HG03045 (cell line): ENCODE measurements at regions not wholly inside any gene's neighbourhood (a gene's known extent, or its start where the extent isn't known, plus 50 kb on each side); places are given as distances from the start of the nearest gene placed in this dataset.
"Not testable (repeated sequence)": the region's sequence is repeated elsewhere in the genome, so short reads cannot be mapped to it uniquely, and the experiment has no call there.

Experiments
- ATAC-seq: cut with Tn5 transposase; IDR thresholded peaks from one replicate; pipeline ENCODE4 v1.9.1; 2021; ENCODE audit warnings: mild to moderate bottlenecking, moderate library complexity; ENCODE audit not compliant: unreplicated experiment

- ATAC-seq, result no peak
Observed at GRCh38 chr7:69419934-69420333, 178.3 kb upstream of the AUTS2 start.

- no peak for ATAC-seq
Observed at GRCh38 chr7:69422574-69422985, 175.7 kb upstream of the AUTS2 start.

- ATAC-seq, result no peak
Observed at GRCh38 chr7:69426705-69427104, 171.6 kb upstream of the AUTS2 start.

GRCh38 chr7:69428089-69428488 lies 170.2 kb upstream of the AUTS2 start:
- ATAC-seq, result no peak

- ATAC-seq, result no peak
Observed at GRCh38 chr7:69429911-69430383, 168.3 kb upstream of the AUTS2 start.

- ATAC-seq, result no peak
Observed at GRCh38 chr7:69430384-69431021, 167.8 kb upstream of the AUTS2 start.

GRCh38 chr7:69431626-69432025 lies 166.6 kb upstream of the AUTS2 start:
- ATAC-seq, result no peak

GRCh38 chr7:69432276-69432675 lies 166.0 kb upstream of the AUTS2 start:
- not testable (repeated sequence) for ATAC-seq

- no peak for ATAC-seq
Observed at GRCh38 chr7:69433081-69433480, 165.2 kb upstream of the AUTS2 start.

- ATAC-seq, result no peak
Observed at GRCh38 chr7:69434398-69434815, 163.9 kb upstream of the AUTS2 start.

GRCh38 chr7:69435711-69436110 lies 162.6 kb upstream of the AUTS2 start:
- ATAC-seq, result no peak

- no peak for ATAC-seq
Observed at GRCh38 chr7:69436946-69437345, 161.3 kb upstream of the AUTS2 start.

- ATAC-seq, result no peak
Observed at GRCh38 chr7:69438584-69439412, 159.5 kb upstream of the AUTS2 start.

GRCh38 chr7:69439636-69440325 lies 158.5 kb upstream of the AUTS2 start:
- ATAC-seq, result no peak

- ATAC-seq, result no peak
Observed at GRCh38 chr7:69440976-69441375, 157.3 kb upstream of the AUTS2 start.

GRCh38 chr7:69443136-69443535 lies 155.1 kb upstream of the AUTS2 start:
- ATAC-seq, result no peak

GRCh38 chr7:69445541-69445940 lies 152.7 kb upstream of the AUTS2 start:
- no peak for ATAC-seq

GRCh38 chr7:69446213-69446612 lies 152.1 kb upstream of the AUTS2 start:
- not testable (repeated sequence) for ATAC-seq

GRCh38 chr7:69448071-69448470 lies 150.2 kb upstream of the AUTS2 start:
- no peak for ATAC-seq

- no peak for ATAC-seq
Observed at GRCh38 chr7:69450456-69450855, 147.8 kb upstream of the AUTS2 start.

GRCh38 chr7:69451715-69452114 lies 146.6 kb upstream of the AUTS2 start:
- no peak for ATAC-seq

GRCh38 chr7:69452797-69453196 lies 145.5 kb upstream of the AUTS2 start:
- ATAC-seq, result no peak
